HG03432 (cell line): ENCODE measurements at regions not wholly inside any gene's neighbourhood (a gene's known extent, or its start where the extent isn't known, plus 50 kb on each side); places are given as distances from the start of the nearest gene placed in this dataset.
"Not testable (repeated sequence)": the region's sequence is repeated elsewhere in the genome, so short reads cannot be mapped to it uniquely, and the experiment has no call there.

ENCODE experiments used
- ATAC-seq: cut with Tn5 transposase; IDR thresholded peaks from one replicate; pipeline ENCODE4 v1.9.1; 2021; ENCODE audit warnings: mild to moderate bottlenecking, moderate library complexity; ENCODE audit not compliant: unreplicated experiment

DNA sequence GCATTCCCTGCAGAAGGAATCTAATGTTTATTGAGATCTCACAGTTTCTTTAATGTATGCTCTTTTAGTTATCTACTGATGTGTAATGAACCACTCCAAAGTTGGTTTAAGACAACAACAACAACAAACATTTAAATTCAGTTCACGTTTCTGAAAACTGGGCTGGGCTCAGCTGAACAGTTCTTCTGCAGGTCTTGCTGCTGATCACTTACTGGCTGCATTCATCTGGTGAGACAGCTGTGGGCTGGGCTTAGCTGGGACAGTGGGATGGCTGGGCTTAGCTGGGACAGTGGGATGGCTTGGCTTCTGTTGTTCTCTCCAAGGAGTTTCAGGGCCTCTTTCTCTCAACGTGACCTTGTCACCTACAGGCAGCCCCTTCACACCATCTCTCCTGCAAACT, 544.3 kb upstream of the CDH5 start:
- no peak for ATAC-seq

DNA sequence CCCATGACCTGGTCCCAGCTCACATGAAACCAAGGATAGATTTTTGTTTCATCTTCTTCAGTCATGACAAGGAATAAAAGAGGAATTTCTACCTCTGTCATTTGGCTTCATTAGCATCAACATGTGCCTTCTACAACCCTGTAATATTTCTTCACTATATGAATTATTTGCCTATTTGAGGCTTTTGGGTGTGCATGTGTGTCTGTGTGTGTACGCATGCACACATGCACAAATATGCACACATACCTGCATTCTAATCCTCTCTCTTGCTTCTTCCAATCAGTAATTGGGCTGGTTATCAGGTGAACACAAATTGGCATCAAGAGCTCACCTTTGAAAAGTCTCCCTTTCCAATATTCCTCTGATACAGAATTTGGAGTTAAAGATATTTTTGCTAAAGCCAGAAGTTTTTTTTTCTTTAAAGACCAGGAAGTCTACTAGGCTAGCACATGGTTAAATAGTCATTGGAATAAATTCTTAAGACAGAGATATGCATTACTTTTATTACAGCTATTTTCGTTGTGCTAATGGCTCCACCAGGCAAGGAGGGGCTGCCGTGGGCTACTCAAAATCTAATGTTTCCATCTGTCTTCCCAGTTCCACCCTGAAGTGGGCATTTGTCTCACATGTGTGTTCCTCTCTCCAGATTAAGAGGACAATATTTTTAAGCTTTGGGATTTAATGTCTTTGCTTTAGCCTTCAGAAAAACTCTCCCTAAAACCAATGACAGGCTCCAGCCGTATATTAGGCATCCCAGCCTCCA, 547.2 kb upstream of the CDH5 start:
- no peak for ATAC-seq

DNA sequence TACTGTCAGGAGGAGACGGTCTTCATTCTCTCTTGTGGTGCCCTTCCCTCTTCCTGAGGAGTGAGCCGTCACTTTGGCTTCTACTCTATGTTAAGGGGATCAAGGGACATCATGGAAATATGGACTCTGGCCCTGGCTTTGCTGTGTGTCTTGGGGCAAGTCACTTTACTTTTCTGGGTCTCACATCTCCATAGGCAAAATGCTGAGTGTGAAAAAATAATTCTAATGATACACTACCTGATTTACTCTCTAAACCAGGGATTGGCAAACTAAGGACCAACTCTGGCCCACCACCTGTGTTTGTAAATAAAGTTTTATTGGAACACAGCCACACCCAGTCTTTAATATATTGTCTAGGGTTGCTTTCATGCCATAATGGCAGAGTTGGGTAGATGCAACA, 548.7 kb upstream of the CDH5 start:
- ATAC-seq = no peak

DNA sequence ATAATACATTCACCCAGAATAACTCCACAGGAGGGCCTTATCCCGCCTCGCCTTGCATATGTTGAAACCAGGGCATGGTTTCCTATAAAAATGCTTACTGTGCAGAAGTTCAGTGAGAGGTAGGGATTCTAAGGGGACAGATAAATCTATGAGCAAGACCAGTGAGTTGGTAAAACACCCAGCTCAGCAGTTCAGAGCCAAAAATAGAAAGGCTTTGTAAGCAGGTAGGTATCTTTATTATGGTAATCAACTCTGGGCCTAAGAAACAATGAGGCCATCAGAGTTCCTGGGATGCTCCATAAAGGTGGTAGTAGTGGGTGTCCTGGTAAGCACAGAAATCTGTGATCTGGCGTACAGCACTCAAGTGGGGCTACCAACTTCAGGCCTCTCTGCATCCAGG, 549.4 kb upstream of the CDH5 start:
- ATAC-seq = no peak

DNA sequence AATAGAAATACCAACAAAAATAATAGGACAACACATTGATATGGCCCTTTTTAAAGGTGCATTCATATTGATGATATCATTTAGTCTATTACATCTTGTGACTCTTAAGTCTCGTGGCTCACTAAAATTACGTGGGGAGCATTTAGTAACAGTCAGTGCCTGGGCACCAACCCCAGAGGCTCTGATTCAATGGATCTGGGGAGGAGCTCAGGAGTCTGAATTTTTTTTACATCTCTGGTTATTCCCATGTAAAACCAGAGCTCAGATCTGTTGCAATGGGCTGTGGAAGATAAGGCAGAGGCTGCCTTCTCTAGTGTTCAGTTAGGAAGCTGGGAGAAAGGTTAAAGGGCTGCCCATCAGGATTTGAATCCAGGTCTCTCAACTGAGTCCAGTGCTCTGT, 549.9 kb upstream of the CDH5 start:
- ATAC-seq = no peak

DNA sequence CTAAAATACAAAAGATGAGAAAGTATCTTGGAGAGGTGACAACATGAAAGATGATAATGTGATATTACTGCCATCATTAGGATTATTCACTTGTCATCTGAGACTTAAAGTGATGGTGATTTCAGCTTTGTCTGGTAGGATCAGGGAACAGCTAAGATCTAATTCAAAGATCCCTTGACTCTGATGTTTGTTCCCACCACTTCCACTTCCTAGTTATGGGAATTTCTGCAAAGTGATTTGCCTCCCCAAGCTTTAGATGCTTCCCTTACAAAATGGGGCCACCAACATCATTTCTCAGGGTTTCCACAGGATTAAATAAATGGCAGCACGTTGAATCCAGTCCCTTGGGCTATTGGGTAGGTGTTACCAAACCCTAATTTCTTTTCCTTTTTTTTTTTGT, 550.8 kb upstream of the CDH5 start:
- no peak for ATAC-seq

DNA sequence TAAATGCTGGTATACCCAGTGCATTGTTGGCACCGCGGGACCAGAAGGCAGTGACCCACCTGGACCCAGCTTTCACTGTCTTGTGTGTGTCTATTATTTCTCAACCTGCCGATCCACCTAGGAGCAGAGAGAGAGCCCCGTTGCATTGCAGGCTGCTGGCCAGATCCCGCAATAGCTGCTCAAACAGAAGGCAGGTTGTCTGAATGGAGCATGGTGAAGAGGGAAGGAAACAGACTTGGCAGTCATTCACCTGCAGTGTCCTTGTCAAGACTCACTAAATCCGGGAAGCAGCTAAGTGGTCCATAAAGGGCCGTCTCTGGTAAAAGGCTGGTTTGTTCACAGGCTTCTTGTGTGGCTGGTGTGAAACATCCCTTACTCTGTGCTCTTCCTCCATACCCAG, 552.6 kb upstream of the CDH5 start:
- ATAC-seq = not testable (repeated sequence)

DNA sequence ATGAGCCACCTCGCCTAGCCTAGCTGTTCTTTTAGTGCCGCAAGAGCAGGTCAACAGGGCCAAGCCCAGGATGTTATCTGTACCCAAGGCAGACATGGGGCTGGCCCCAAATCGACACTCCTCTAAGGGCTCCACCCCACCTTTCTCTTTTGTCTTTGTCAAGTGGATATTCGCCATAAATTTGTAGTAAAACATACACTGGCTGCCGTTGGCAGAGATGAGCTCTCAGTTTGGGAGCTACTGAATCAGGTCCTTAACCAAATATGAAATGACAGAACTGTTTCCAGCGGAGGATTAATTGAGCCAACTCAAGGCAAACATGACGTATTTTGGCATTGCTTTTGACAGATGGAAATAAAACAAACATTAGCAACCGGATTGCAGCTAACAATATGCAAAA, 556.9 kb upstream of the CDH5 start:
- ATAC-seq = no peak

DNA sequence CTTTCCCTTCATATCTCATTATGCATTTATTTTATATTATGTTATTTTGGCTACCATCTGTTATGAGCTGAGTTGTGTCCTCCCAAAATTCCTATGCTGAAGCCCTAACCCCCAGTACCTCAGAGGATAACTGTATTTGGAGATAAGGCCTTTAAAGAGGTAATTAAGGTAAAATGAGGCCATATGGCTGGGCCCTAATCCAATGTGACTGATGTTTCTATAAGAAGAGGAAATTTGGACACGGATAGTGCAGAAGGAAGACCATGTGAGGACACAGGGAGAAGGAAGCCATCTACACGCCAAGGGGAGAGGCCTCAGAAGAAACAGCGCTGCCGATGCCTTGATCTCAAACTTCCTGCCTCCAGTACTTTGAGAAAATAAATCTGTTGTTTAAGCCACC, 557.7 kb upstream of the CDH5 start:
- no peak for ATAC-seq

DNA sequence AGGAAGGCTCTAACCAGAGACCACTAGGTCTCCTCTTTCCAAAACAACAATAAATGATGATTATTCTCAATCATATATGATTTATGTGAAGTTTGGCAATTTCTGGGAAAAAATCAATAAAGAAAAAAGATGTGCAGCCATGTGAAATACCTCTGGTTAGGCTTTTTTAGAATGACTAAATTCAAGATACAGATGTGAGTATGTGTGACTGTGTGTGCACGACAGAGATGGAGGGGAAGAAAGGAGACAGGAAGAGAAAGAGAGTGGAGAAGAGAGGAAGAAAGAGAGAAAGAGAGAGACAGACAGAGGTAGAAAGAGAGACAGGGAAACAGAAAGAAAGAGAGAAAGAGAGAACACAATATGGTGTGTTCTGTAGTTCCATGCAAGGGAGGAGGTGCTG, 558.6 kb upstream of the CDH5 start:
- no peak for ATAC-seq

DNA sequence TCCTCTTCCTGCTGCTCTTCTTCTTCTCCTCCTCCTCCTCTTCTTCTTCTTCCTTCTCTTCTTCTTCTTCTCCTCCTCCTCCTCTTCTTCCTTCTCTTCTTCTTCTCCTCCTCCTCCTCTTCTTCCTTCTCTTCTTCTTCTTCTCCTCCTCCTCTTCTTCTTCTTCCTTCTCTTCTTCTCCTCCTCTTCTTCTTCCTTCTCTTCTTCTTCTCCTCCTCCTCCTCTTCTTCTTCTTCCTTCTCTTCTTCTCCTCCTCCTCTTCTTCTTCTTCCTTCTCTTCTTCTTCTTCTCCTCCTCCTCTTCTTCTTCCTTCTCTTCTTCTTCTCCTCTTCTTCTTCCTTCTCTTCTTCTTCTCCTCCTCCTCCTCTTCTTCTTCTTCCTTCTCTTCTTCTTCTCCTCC, 560.8 kb upstream of the CDH5 start:
- not testable (repeated sequence) for ATAC-seq

DNA sequence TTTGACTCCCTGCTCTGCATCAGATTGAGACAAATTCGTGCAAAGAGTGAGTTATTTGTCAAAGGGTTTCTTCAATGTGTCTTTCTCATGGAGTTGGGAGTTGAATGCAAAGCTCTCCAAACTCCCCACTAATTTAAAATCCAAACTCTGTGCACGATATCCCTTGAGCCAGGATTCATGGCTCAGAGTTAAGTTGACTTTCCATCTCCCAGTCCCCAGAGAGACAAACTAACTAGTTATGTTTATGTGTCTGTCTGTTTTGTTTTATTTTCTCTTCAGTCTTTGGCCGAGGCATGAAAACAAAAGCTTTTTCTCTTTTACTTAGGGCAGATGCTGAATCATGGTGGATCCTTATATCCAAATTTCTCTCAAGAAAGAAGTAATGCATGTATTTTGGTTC, 570.0 kb upstream of the CDH5 start:
- no peak for ATAC-seq

DNA sequence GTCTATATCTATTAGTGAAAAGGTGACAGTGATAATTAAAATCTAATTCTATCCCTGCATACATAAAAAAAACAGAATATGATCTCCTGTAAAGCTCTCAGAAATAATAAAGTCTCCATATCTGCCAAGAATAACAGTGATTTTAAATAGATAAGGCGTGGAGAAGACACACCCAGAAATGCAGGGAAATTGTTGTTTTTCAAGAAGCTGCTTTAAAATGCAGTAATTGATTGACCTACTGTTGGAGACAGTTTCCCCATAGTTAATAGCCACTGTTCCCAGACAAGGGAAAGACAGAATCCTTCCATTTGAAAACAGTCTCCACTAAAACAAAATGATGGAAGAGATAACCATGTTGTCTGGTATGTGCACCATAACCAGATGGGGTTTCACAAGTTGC, 571.5 kb upstream of the CDH5 start:
- no peak for ATAC-seq

DNA sequence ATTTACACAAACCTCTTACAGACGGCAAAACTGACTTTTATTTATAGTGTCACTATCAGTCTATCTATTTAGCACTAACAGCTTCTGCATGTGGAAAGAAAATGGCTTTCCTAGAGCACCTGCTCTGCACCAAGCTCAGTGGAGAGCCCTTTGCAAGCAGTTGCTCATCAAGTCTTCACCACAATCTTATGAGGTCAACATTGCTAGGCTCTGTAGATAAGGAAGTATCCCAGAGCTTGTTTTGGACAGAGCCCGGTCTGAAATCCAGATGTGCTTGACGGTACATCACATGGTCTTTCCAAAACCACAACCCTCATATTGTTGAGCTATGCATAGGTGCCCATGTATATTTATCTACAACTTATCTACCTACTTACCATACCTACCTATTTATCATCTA, 572.7 kb upstream of the CDH5 start:
- ATAC-seq = no peak

DNA sequence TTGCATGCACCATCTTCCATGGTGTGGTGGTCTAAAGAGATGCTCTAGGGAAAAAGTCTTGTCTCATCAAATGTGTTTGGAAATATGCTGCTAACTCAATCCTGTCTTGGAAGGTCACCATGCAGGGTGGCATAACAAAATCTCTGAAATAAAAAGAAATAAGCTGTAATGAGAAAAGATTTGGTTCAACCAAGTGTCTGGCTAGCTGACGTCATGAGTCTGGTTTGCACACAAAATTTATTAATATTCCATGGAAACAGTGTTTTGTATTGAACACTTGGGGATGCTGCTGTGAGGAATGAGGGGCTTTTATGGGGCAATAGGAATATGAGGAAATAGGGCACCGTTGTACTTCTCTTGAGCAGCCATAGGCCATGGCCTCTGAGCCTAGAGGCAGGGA, 575.7 kb upstream of the CDH5 start:
- no peak for ATAC-seq

DNA sequence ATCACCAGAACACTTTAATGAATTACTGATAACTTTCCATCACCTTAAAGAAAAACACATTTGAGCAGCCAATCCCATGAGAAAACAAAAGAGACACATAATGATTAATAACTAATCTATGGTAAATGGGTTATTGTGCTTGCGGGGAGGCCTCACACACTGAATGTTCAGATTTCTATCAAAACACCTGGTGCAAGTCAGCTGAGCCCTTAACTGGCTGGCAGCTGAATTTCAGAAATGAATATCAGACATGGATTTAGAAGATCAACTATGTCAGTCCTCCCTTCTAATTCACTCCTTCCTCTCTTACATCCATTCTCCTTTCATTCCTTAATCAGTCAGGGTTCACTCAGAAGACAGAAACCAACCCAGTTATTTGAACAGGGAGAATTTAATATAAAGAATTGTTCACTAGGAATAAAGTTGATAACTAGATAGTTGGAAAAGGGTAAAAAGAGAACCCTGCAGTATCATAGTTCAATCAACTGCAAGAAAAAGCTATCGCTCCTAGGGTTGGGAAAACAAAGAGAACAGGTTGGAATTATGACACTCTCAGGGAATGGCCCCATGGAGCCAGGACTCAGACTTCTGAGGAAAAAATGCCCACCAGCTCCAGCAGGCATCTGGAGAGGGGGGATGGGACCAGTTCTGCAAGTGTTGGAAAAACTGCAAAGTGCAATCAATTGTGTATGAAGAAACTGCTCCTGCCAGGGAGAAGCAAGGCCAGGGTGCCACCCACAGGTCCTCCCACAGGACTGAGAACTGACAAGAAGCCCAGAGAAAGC, 577.1 kb upstream of the CDH5 start:
- no peak for ATAC-seq

DNA sequence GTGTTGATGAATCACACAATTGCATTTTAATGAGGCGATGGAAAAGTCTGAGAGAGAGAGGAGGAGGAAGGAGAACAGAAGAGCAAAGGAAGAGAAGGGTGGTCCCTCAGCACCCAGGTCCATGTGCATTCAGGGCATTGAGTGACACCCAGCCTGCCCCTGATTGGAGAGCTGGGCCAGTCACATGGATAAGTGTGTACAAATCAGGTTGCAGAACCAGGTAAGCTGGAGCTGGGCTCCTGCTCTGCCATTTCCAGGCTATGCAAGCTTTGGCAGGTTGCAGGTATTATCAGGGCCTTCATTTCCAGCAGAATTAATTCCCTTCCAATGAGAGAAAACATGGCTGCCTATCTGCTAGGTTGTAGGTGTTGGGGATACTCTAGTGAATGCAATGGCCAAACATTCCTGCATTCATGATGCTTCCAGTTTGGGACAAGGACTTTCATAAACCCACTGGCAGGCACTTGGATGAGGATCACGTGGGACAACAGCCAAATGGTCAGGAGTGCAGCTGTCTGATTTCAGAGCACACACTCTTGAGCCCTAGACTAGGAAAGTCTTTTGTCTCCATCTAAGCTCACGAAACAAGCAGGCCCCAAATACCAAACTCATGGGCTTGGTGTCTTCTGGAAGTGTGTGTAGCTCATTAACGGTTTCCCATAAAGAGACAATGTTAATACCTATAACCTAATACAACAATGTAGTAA, 577.9 kb upstream of the CDH5 start:
- no peak for ATAC-seq

DNA sequence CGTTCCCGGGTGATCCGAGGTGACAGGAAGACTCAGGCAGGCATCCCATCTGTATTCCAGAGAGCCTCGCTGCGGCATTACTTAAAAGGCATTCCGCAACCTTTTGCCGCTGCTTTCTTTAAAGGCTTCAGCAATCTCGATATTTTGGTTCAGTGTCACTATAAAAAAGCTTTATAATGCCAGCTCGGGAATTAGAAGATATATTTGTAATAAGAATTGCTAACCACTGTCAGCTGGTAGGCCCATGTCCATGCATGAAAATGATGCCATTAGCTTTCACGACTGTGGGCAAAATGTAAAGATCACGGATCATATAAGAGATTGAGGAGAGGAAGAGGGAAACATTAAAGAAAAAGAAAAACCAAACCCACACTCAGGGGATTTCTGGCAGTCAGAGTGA, 578.6 kb upstream of the CDH5 start:
- ATAC-seq = no peak

DNA sequence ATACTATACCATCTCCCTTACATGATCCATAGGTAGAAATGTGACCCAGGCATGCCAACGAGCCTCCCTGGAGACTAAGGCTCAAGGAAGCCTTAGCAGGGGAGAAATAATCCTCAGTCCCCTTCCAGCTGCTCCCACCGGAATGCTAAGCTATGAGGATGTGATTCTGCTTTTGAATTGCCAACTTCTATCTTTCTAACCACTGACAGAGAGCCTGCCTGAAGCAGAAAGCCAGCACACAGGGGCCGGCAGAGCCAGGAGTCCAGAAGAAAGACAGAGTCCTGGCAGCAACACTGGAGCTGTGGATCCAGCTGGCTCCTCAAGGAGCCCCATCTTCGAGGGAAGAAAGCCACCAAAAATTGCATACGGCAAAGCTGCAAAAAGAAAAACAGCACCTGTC, 579.6 kb upstream of the CDH5 start:
- no peak for ATAC-seq

DNA sequence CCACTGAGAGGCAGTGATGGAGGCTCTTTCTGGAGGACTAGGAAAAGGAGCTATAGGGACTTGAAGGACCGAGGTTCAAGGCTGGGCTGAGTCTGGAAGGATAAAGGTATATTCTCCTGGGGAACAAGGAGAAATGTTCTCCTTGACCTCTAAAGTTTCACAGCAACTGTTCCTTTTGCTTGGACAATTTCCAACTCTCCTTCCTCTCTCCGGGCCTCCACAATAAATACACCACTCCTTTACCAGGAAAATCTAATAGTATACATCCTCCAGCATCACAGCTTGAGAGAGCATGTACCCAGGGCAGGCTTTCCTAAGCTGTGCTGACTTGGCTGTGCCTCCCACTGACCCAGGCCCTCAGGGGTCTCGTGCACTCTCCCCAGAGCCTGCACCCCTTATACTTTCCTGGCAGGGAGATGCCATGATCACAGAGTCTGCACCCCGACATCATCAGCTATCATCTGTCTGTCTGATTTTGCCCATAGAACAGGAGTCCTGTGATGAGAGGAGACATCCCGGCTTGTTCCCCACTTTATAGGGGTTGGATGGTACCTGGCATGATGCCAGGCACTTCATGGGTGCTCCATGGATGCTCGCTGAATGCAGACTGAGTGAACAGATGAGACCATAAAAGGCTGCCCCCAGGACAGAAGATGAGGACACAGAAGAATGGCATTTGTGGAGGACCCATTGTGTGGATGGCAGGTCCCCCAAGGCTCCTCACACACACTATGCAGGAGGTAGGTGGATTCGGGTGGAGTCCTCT, 582.6 kb upstream of the CDH5 start:
- no peak for ATAC-seq
